Ovary (tissue), 3 donors: ENCODE measurements at regions not wholly inside any gene's neighbourhood (a gene's known extent, or its start where the extent isn't known, plus 50 kb on each side); places are given as distances from the start of the nearest gene placed in this dataset.

Source experiments
- CTCF ChIP-seq, 3 donors: fragments of 450-650 bp in 2 of 3; fragments of 200-600 bp in 1 of 3; IDR thresholded peaks; one replicate each; pipeline versions ENCODE4 v1.5.1 to v1.8.0; 2016 to 2022; ENCODE audit warnings: antibody characterized with exemption in 3 of 3, mild to moderate bottlenecking in 1 of 3
- EP300 ChIP-seq: sonication (generic); formaldehyde crosslinking; IDR thresholded peaks from one replicate; pipeline ENCODE4 v1.6.1; 2017; ENCODE audit warnings: antibody characterized with exemption
- POLR2A ChIP-seq: fragments of 450-650 bp; IDR thresholded peaks from one replicate; pipeline ENCODE4 v1.6.1; 2017; ENCODE audit warnings: antibody characterized with exemption, mild to moderate bottlenecking, moderate library complexity
- donor health status: DM: no; HTN: no; CAD: no.

- TF ChIP-seq CTCF (IDR thresholded peaks at IDR 0.05) (no peak), POLR2A (no peak), EP300 (no peak)
These were observed 365.2 kb downstream of the BRINP1 start for GRCh38 chr9:119003882-119004617.
